GM19324 (cell line): ENCODE measurements at regions not wholly inside any gene's neighbourhood (a gene's known extent, or its start where the extent isn't known, plus 50 kb on each side); places are given as distances from the start of the nearest gene placed in this dataset.

ENCODE experiments used
- ATAC-seq: cut with Tn5 transposase; IDR thresholded peaks from one replicate; pipeline ENCODE4 v1.9.1; 2021; ENCODE audit warnings: mild to moderate bottlenecking, moderate library complexity; ENCODE audit not compliant: unreplicated experiment, low FRiP score

DNA sequence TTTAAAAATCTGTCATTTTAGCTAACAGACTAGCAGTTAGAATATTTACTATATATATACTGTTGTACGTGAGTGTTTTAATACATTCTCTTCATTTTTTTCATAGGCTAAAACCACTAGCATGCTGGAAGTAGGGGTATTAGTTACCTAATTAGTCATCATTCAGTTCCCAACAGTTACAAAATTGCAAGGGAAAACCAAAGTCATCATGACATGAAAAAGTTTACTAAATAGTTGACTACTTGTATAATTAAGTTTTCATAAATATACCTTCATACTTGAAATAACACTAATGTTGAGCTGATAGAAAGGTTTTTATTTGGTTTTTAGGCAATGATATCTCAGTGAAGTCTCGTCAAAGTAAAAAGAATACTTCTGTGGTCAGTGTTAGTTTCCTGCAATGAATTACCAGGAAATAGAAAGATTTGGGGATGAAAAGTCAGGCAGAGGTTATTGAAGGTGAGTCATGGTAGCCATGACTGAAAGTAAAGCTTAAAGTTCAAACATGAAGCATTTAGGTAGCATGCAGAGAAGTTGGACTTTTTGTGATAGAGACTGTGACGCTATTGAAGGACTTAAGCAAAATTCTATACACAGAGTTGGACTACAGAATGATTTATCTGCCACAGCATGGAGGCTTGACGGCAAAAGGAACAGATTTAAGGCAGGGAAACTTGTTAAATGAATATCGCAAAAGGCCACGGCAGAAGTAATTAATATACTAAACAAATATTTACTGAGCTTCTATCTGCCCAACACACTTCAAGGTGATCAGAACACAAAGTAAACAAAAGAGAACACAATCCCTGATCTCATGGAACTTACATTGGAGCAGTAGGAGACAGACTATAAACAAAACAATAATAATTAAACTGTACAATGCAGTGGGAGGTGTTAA is 828.1 kb upstream of the FAT3 start:
- no peak for ATAC-seq

DNA sequence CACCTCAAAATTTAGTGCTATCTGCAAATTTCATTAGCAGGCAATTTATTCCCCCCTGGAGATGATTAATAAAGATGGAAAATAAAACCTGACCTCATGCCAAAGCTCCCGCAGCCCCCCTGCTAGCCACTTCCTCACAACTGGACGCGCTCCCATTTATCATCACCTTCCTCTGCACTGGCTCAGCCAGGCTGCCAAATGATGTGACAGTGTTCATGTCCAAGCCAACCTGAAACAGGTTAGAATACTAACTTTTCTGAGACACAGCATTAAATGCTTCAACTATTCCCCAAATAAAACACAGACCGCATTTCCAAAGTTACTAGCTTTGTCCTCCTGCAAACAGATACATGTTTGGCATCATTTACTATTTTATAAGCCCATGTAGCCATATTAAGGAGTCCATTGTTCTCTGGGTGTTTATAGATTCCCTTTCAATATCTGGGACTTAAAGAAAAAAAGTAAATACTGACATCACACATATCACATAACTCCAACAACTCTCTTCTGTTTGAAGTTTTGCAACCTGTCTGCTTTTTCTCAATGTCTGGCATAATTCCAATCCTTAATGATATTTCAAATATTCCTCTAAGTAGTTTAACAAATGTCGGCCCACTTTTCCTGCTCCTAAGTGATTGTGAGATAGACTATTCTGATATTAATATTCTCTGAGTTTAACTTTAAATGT is 829.7 kb upstream of the FAT3 start:
- ATAC-seq = no peak

DNA sequence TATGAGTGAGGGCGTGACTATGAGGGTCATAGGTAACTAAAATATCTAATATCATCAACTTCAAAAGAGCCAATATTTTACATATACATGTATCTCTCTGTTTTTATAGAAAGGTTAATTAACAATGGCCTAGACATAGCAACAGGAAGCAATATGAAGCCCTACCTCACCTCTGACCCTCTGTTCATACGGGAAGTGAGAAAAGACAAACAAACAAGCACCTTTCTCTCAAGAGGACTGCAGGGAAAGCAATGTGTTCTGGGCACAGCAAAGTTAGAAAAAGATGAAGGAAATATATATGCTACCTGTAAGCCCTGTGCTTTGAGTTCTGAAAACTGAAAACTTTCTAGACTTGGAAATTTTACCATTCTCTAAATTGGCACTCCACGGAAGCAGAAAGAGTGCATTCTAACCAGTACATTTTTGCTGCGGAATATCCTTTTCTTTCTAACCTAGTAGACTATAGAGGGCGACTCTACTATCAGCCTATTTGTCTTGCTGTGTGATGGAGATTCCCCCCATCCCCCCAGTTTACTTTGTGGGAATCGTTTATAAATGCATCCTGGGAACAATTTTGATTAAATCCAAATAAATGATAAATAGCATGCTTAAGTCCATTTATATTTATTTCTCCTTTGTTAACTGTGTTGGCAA is 830.4 kb upstream of the FAT3 start:
- no peak for ATAC-seq

DNA sequence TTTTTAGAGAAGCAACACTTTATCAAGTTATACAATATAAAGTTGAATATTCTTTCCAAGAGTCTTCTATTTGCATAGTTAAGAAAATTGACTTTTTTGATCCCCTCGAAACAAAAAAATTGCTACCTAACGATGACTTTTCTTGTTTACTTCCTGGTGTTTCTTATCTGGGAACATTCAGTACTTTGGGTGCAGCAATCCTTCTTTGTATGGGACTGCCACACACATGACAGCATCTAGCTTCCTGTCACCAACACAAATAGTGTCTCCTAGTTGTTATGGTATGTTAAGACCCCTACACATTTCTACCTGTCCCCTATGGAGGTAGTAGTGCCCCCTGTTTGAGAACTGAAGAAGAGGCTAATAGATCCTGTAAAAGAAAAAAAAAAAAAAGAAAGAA is 841.7 kb upstream of the FAT3 start:
- ATAC-seq = no peak

DNA sequence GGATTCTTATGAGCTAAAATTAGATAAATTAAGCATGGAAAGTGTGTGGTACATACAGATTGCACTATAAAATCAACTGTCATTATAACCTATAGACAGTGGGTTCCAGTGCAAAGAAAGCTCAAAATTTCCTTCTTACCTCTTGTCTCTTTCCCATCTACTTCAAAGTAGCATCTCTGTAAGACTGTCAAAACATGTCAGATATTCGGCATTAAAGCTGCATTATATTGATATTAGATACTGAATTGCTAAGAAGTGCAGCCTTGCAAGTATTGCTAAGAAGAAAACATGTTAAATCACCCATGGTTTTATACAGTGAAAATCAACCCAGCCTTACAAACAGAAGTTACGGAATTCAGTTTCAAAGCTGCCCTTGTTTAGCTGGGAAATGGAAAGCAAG is 849.8 kb upstream of the FAT3 start:
- no peak for ATAC-seq

DNA sequence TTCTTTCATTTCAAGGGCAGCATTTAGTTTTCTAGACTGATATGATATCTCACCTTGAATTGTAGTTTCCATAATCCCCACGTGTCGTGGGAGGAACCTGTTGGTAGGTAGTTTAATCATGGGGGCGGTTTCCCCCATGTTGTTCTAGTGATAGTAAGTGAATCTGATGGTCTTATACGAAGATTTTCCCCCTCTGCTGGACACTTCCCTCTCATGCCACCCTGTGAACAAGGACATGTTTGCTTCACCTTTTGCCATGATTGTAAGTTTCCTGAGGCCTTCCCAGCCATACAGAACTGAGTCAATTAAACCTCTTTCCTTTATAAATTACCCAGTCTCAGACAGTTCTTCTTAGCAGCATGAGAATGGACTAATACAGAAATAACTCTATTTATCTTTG is 851.1 kb upstream of the FAT3 start:
- ATAC-seq = no peak

DNA sequence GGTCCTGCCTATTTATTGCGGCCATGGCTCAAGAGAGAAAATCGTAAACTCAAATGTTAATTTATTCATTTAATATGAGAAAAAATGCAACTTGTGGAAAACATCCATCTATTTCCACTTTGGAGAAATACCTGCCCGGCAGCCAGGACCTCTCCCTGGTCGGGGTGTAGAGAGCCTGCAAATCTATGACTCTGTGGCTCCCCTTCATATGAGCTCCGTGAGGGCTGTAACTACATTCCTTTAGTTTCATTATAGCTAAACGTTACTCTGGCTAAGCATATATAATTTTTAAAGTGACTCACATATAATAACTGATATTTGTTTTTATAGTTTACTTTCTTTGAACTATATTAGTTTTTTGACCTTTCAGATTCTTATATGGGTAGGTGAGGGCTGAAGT is 857.8 kb upstream of the FAT3 start:
- ATAC-seq = no peak

DNA sequence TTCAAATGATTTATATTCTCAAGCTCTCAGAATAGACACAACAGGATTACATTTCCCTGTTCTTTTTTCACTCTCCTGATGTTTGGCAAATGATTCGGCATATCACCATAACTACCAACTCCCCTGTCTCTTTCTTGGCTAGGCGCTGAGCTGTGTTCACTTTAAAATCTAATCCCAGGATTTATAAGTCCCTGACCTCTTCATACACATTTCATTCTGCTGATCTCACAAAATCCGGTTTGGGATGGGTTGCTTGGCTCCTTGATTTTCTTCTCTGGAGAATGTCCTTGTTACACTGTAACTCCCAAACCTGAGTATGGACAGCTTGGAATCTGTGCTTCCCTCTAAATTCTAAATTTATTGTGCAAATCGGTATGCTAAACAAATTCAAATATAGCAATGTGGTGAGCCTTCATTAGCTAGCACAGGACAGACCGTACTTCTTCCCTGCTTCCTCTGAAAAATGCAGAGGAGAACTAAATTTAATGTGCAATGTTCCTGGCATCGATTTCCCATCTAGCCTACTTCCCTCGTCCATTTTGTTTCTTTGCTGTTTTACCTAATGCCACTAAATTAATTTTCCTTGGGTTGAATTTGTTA is 858.5 kb upstream of the FAT3 start:
- ATAC-seq = no peak

DNA sequence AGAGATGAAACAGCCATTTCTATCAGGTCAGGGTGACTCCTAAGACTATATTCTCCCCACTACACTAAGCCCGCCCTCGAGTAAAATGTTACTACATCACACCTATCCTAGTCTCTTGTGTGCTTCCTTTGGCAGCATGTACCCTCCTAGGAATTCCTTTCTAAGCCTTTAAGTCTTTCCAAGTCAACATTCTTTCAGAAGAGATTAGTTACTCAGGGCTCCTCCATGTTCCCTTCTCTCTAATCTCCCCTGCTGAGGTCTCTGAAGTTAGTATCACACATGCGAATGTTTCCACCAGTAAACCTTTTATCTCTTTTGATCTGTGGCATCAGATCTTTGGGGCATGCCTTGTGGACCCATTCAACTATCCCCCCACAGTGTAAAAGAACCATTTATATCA is 873.7 kb upstream of the FAT3 start:
- ATAC-seq = no peak

DNA sequence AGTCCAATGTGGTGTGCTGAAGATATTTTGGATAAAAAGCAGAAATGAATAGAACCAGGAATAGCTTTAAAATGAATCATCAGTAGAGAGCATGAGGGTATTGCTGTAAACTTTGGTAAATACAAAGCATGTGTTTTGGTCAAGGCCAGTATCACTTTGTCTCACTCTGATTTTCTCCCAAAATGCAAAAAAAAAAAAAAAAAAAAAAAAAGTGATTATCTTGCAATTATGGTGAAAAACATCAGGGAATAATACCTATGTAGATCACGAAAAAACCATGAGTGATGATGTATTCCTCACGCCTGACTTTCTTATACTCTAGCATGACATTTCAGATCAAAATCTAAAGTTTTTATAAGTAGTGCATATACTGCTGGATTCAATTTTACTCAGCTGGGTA is 897.9 kb upstream of the FAT3 start:
- no peak for ATAC-seq

DNA sequence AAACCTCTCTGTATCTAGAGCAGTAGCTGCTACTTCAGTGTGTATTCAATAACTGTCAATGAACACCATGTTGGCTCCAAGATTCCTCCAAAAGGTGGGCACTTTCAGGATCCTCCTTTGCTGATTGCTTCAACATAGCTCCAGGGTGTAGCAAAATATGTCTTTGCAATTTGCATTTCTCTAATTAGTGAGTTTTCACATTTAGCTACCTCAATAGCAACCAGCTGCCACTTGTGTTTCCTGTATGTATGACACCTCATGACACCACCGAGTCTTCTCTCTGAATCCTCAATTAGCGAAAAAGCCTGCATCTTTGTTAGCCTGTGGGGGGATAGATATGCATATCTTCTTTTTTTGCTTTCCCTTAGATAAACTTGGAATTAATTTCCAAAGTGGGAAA is 898.3 kb upstream of the FAT3 start:
- ATAC-seq = no peak

DNA sequence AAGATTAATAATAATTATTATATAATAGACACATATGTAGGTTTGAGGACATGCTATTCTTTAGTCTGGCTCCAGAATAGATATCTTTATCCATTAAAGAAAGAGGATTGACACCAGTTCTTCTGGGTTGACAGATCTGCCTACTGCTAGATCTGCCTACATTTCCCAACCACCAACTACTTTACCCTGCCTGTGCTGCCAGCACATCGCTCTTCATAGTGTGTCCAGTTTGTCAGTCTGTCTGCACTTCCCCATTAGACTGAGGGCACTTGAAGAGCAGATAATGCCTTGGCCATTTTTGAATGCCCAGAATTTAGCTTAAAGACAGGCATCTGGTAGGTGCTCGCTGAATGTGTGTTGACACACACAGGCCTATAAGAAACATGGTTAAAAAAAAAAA is 910.1 kb upstream of the FAT3 start:
- ATAC-seq = no peak

DNA sequence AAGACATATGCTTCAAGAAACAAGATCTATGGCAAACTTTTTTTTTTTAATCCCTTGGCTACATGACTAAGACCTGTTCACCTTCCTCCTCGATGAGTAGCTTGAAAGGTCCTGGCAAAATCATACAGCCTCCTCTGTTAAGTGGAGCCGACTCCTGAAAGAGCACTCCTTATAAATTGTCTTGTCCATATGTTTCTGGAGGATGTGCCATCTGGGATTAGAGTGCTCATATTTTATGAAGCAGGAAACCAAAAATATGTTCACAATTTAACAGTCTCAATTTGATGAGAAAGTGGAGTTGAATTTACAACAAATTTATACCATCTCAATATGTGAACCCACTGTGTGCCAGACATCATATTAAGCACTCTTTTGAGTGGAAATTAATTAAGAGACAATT is 912.1 kb upstream of the FAT3 start:
- ATAC-seq = no peak

DNA sequence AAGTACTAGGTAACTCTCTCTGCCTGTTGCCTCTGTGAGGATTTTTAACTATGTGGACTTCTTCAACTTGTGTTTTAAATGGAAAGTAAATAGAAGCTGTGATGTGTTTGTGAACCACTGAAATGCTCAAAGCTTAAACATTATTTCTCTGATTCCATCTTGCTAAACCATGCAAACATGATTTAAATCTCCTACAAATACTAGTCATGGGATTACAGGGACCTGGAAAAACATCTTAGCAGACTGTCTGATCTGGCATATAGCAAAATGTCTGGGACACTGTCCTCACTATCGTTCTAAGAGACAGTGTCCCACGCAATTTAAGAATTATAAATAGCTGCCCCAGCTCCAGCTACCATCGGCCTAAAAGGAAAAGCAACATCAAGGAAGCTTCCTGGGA is 914.5 kb upstream of the FAT3 start:
- ATAC-seq = no peak

DNA sequence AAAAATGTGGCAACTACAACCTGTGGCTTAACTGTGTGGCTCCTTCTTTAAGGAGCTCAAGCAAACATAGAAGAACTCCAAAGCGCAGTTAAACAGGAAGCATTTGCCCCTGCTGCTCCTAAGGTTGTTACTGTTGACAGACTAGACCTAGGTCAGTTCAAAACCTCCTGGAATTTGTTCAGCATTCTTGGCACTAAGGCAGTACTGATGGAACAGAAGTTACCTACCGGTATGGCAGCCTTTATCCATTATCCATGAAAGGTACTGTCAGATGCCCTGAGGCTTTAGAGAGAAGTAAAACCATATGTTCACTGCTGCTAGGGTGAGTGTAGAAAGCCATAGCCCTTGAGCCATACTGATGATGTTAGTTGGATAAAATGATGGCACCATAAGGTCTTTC is 916.5 kb upstream of the FAT3 start:
- ATAC-seq = no peak

DNA sequence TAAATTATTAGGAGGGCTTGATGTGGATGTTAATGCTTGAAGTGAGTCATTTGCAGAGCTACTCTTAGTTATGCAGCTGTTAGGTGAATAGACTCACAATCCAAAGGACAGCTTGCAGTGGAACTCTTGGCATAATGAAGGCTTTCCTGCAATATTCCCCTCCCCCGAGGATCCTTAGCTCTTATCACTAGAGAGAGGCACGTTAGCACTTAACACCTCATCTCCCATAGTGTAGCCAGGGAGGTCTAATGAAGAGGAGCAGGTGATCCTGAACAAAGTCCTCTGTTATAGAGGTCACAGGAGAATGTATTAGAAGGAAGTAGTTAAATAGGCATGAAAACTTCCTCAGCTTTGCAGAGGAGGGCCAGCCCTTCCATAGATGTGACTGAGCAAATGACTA is 919.2 kb upstream of the FAT3 start:
- ATAC-seq = no peak

DNA sequence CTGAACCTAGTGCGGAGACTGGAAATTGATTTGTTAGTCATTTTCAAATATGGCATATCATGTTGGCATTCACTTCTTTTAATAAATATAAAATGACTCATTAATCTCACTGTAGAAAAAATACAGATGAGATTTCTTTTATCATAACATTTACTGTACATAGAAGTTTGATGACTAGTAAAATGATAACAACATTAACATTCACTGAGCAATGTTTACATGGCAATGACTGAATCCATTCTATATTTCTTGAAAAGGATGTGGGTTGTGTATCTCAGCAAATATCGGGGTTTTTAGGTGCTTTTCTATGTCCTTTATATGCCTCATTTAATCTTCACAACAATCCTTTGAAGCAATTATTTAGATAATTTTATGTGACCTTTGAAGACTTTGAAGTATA is 920.9 kb upstream of the FAT3 start:
- ATAC-seq = no peak

DNA sequence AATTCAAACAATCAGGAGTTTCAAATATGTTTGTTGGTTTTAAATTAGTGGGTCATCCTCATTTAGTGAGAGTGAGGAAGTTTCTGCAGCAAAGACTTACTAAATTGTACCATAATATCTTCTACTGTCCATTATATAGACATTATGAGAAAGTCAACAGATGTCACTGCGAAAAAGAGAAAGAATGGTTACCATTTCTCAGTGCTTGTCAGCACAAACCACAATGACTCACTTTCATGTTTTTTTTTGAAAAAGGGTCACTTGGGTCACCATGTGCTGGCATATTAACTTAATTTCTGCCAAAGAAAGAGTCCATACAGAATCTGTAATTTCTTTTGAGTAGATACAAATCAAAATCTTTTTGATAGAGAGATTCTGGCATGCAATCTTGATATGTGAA is 924.6 kb upstream of the FAT3 start:
- ATAC-seq = no peak

DNA sequence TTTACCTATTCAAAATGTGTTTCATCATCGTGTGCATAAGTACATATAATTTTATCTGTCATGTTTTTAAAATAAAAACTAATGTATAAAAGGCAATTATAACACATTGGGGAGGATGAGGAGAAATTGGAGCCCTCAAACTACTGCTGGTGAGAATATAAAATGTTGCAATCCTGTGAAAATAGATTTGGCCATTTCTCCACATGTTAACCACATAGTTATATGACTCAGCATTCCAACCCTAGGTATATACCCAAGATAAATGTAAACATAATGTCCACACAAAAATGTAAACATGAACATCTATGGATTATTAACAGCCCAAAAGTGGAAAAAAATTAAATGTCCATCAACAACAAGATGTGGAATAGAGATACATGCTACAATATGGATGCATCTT is 928.0 kb upstream of the FAT3 start:
- ATAC-seq = no peak

DNA sequence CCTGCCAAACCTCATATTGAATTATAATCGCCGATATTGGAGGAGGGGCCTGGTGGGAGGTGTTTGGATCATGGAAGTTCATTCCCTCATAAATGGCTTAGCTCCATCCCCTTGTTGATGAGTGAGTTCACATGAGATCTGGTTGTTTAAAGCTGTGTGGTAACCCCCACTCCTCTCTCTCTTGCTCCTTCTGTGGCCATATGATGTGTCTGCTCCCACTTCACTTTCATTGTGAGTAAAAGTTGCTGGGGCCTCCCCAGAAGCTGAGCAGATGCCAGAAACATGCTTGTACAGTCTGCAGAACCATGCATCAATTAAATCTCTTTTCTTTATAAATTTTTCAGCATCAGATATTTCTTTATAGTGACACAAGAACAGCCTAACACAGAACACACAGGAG is 929.0 kb upstream of the FAT3 start:
- ATAC-seq = no peak

DNA sequence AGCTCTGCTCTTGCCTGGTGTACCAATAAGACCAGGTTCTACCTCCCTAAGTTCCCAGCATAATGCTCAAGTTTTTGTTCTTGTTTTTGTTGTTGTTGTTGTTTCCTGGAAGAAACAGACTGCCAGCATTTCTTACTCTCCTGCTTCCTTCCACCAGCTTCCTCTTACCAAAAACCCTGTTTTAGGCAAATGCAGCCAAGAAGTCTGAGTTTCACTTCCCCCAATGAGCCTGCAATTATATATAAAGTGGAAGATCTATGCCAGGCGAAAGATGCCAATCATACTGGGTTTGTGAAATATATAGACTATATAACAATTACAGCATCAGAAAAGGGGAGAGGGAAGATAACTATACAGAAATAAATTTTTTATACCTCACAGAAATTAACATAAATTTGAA is 931.5 kb upstream of the FAT3 start:
- no peak for ATAC-seq
